Astrocyte (in vitro differentiated cells and primary cell): ENCODE measurements at regions not wholly inside any gene's neighbourhood (a gene's known extent, or its start where the extent isn't known, plus 50 kb on each side); places are given as distances from the start of the nearest gene placed in this dataset.

ENCODE experiments used
- DNase-seq: peaks from one replicate; pipeline ENCODE4 v3.0.0-alpha.2; 2010; ENCODE audit warnings: low read depth
- FAIRE-seq: peaks from 2 replicates; lab custom pipeline; 2011; peaks lifted over from hg19 to GRCh38; lab: Jason Lieb, UNC
- H2AFZ ChIP-seq: 2 replicates; pipeline ENCODE4 v1.6.0; 2012; ENCODE audit warnings: low read depth, low read length, inconsistent platforms
- H3K27ac ChIP-seq: 2 replicates; pipeline ENCODE4 v1.5.1; 2011; ENCODE audit warnings: low read depth, low read length, inconsistent platforms
- H3K27me3 ChIP-seq: 2 replicates; pipeline ENCODE4 v1.6.0; 2011; ENCODE audit warnings: low read length, inconsistent platforms; ENCODE audit not compliant: insufficient read depth
- H3K36me3 ChIP-seq: 2 replicates; pipeline ENCODE4 v1.5.1; 2011; ENCODE audit warnings: low read length, inconsistent platforms; ENCODE audit not compliant: insufficient read depth
- H3K4me1 ChIP-seq: 2 replicates; pipeline ENCODE4 v1.5.1; 2011; ENCODE audit warnings: low read length, inconsistent platforms; ENCODE audit not compliant: insufficient read depth
- H3K4me2 ChIP-seq: 2 replicates; pipeline ENCODE4 v1.6.0; 2012; ENCODE audit warnings: low read length, inconsistent platforms
- H3K4me3 ChIP-seq: 2 replicates; pipeline ENCODE4 v1.5.1; 2011; ENCODE audit warnings: low read depth, mild to moderate bottlenecking, low read length, inconsistent platforms; ENCODE audit not compliant: insufficient read depth
- H3K79me2 ChIP-seq: 2 replicates; pipeline ENCODE4 v1.6.0; 2012; ENCODE audit warnings: mild to moderate bottlenecking, low read length, inconsistent platforms; ENCODE audit not compliant: insufficient read depth
- H3K9ac ChIP-seq: 2 replicates; pipeline ENCODE4 v1.6.0; 2012; ENCODE audit warnings: mild to moderate bottlenecking, low read length, inconsistent platforms
- H3K9me3 ChIP-seq: 2 replicates; pipeline ENCODE4 v1.5.1; 2012; ENCODE audit warnings: low read depth, mild to moderate bottlenecking, low read length, inconsistent platforms; ENCODE audit not compliant: insufficient read depth
- H4K20me1 ChIP-seq: 2 replicates; pipeline ENCODE4 v1.6.0; 2012; ENCODE audit warnings: low read length, inconsistent platforms; ENCODE audit not compliant: insufficient read depth
- H3K27ac Mint-ChIP-seq: one replicate; pipeline ENCODE4 v1.8.0; 2021; ENCODE audit warnings: mild to moderate bottlenecking, mixed read lengths; ENCODE audit not compliant: unreplicated experiment
- H3K27me3 Mint-ChIP-seq: one replicate; pipeline ENCODE4 v1.8.0; 2021; ENCODE audit warnings: low read depth, mixed read lengths; ENCODE audit not compliant: unreplicated experiment
- H3K36me3 Mint-ChIP-seq: one replicate; pipeline ENCODE4 v1.8.0; 2021; ENCODE audit warnings: low read depth, mixed read lengths; ENCODE audit not compliant: unreplicated experiment
- H3K4me1 Mint-ChIP-seq: one replicate; pipeline ENCODE4 v1.8.0; 2021; ENCODE audit warnings: low read depth, mixed read lengths; ENCODE audit not compliant: unreplicated experiment
- H3K4me3 Mint-ChIP-seq: one replicate; pipeline ENCODE4 v1.8.0; 2021; ENCODE audit warnings: mild to moderate bottlenecking, moderate library complexity, mixed read lengths; ENCODE audit not compliant: unreplicated experiment
- H3K9me3 Mint-ChIP-seq: one replicate; pipeline ENCODE4 v1.8.0; 2021; ENCODE audit warnings: mild to moderate bottlenecking, mixed read lengths; ENCODE audit not compliant: unreplicated experiment
- CTCF ChIP-seq: IDR thresholded peaks from 2 replicates; pipeline ENCODE4 v1.5.1; 2011; ENCODE audit warnings: low read depth, mild to moderate bottlenecking, inconsistent platforms, low read length, moderate library complexity; ENCODE audit not compliant: insufficient read depth
- EZH2 ChIP-seq: IDR thresholded peaks from 2 replicates; pipeline ENCODE4 v1.6.1; 2012; ENCODE audit warnings: mild to moderate bottlenecking, low read length, inconsistent platforms; ENCODE audit not compliant: insufficient read depth

- Histone ChIP-seq H3K9me3 (no peaks in the 10 kb centered on the region), H3K27me3 (no peaks in the 10 kb centered on the region), H4K20me1 (no peaks in the 10 kb centered on the region), H3K79me2 (no peaks in the 10 kb centered on the region), H3K36me3 (no peaks in the 10 kb centered on the region), H3K27ac (no peak overlapping the region), H3K4me1 (no peaks in the 10 kb centered on the region), H3K4me3 (no peak overlapping the region), H3K9ac (no peak overlapping the region), H2AFZ (no peak overlapping the region), H3K4me2 (no peak overlapping the region)
- FAIRE-seq (no peak), DNase-seq (no peak)
- TF ChIP-seq CTCF (no peak), EZH2 (no peak)
- H3K36me3 Mint-ChIP-seq: no peaks in the 10 kb centered on the region
- no peaks in the 10 kb centered on the region for H3K9me3 Mint-ChIP-seq
- H3K27me3 Mint-ChIP-seq: no peaks in the 10 kb centered on the region
- no peaks in the 10 kb centered on the region for H3K4me1 Mint-ChIP-seq
- no peak overlapping the region for H3K4me3 Mint-ChIP-seq
- no peak overlapping the region for H3K27ac Mint-ChIP-seq
These were observed 608.3 kb upstream of the PCDH10 start for GRCh38 chr4:132540797-132541196.

- Mint-ChIP-seq H3K36me3 (no peaks in the 10 kb centered on the region), H3K9me3 (no peaks in the 10 kb centered on the region), H3K27me3 (no peaks in the 10 kb centered on the region), H3K4me3 (no peak overlapping the region), H3K27ac (no peak overlapping the region), H3K4me1 (no peaks in the 10 kb centered on the region)
- Histone ChIP-seq H3K9ac (no peak overlapping the region), H3K4me1 (no peaks in the 10 kb centered on the region), H3K79me2 (no peaks in the 10 kb centered on the region), H3K9me3 (no peaks in the 10 kb centered on the region), H3K27ac (no peak overlapping the region), H3K4me2 (no peak overlapping the region), H3K36me3 (no peaks in the 10 kb centered on the region), H4K20me1 (no peaks in the 10 kb centered on the region), H3K4me3 (no peak overlapping the region), H3K27me3 (no peaks in the 10 kb centered on the region), H2AFZ (no peak overlapping the region)
- TF ChIP-seq EZH2: no peak
- TF ChIP-seq CTCF: no peak
- no peak for FAIRE-seq
- no peak for DNase-seq
These were observed 606.9 kb upstream of the PCDH10 start for GRCh38 chr4:132542228-132542627.

GRCh38 chr4:132548463-132548862 lies 600.6 kb upstream of the PCDH10 start:
- H3K27me3 Mint-ChIP-seq: no peaks in the 10 kb centered on the region
- FAIRE-seq: no peak
- Histone ChIP-seq H3K27me3 (no peaks in the 10 kb centered on the region), H3K79me2 (no peaks in the 10 kb centered on the region), H3K9me3 (no peaks in the 10 kb centered on the region), H4K20me1 (no peaks in the 10 kb centered on the region), H3K27ac (no peak overlapping the region), H3K4me1 (no peaks in the 10 kb centered on the region), H3K4me2 (no peak overlapping the region), H2AFZ (no peak overlapping the region), H3K4me3 (no peak overlapping the region), H3K9ac (no peak overlapping the region), H3K36me3 (no peaks in the 10 kb centered on the region)
- H3K4me1 Mint-ChIP-seq: no peaks in the 10 kb centered on the region
- H3K9me3 Mint-ChIP-seq: no peaks in the 10 kb centered on the region
- no peak for TF ChIP-seq EZH2
- TF ChIP-seq CTCF: no peak
- no peaks in the 10 kb centered on the region for H3K36me3 Mint-ChIP-seq
- H3K4me3 Mint-ChIP-seq: no peak overlapping the region
- H3K27ac Mint-ChIP-seq: no peak overlapping the region
- DNase-seq: no peak
